ENCODE measurements at regions not wholly inside any gene's neighbourhood (a gene's known extent, or its start where the extent isn't known, plus 50 kb on each side); places are given as distances from the start of the nearest gene placed in this dataset.

DNA sequence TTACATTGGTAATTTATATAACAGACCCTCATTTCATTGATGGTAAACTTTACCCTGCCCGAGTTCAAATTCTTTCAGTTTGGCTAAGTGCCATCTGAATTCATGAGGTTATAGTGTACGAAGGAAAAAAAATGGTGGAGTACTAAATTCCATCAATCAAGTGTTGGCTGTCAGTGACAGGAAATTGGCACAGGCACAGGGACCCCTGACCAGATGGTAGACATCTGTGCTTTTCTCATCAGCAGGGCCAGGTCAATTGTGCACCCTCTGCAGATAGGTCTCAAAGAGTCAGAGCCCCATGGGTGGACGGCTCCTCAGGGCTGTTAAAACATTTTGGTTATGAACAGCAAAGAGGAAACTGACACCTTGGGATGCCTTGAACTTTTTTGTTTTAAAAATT lies 439.2 kb downstream of the SETBP1 start:
- no peak for DNase-seq

- no peak for DNase-seq
Measured at GRCh38 chr18:45121146-45121545, 440.5 kb downstream of the SETBP1 start.

GRCh38 chr18:45122506-45122905 lies 441.8 kb downstream of the SETBP1 start:
- DNase-seq = no peak

DNA sequence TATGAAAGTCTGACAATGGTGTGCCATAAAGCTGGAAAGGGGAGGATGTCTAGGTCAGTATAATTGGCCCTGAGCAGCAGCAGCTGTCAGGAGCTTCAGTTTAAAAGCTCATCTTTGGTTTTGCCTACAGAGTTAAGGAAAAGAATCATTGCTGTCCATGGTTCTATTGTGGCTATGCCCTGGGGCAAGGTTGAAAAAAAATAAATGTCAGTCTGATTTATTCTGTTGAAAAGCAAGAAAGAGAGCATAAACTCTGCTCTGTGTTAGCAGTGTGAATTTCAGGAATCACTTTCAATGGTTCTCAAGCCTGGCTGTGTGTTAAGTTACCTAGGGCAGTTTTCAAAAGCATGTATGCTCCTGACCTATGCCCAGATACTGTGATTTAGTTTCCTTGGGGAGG lies 446.7 kb downstream of the SETBP1 start:
- no peak for DNase-seq

DNA sequence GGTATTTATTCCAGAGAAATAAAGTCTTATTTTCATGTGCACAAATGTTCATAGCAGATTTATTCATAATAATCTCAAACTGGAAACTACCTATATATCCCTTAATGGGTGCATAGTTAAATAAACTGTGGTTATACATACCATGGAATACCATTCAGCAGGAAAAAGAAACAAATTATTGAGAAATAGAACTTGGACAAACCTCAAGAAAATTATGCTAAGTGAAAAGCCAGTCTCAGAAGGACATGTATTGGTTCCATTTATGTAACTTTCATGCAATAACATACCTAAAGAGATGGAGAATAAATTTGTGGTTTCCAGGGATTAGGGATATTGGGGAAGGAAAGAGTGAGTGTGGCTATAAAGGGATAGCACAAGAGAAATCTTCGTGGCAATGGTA lies 452.6 kb downstream of the SETBP1 start:
- DNase-seq = no peak

DNA sequence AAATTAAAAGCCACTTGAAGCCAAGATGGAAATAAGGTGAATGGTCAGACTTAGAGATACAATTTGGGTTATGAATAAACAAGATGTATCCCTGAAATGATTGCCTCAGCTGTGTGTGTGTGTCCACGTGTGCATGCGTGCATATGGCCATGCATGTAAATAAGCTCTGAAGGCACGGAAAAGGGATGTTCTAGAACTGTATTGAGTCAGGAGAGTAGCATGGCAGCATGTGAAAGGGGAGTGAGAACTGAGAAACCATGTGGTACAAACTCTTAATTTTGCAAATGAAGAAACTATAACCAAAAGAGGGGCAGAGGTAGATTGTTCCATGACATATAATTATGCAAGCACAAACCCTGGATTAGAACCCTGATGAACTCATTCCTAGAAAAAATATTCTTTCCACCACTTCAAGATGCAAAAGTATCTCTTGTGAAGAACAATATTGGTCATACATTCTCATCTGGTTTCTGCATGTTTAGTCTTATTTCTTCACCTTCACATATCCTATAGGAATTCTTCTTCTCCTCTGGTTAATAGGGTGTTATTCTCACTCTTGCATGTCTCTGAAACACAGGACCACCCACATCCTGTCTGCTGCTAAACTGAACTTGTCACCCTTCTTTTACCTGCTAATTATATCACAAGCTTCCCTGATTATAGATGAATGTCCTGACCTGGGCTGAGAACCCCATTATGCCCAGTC lies 455.8 kb downstream of the SETBP1 start:
- DNase-seq = no peak

DNA sequence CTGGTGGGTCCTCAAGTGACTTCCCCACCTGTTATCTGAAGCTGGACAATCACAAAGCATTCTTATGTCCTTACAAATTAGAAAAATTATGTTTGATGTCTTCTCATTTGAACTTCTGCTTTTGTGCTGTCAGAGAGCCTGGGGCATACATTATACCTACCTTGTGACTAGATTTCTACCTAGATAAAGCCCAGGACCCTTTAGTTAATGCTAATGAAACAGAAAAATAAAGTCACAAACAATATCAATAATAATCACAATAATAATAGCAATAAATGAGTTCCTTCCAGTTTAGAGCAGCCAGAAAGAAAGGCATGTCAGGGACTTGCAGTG lies 456.4 kb downstream of the SETBP1 start:
- no peak for DNase-seq

GRCh38 chr18:45139478-45139877 lies 458.8 kb downstream of the SETBP1 start:
- no peak for DNase-seq

DNA sequence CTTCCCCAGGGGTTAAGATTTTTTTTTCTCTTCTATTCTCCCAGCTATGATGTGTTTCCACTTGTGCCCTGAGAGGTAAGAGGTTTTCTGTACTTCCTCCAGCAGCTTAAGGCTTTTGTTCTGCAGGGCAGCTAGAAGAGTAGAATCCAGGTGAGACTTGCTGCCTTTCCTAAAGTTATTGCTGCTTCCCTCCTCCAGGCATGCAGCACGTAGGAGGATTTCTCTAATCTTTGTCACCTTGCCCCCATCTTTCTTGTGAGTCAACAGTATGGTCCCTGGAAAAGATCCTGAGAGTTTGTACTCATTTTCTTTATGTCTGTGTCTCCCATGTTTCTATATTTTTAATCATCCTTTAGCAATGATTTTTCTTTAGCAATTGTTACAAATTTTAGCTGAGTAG lies 462.2 kb downstream of the SETBP1 start:
- no peak for DNase-seq

- no peak for DNase-seq
Measured at GRCh38 chr18:45149712-45150111, 465.6 kb upstream of the SLC14A2 start.

- DNase-seq = no peak
Measured at GRCh38 chr18:45151645-45152044, 463.6 kb upstream of the SLC14A2 start.

DNA sequence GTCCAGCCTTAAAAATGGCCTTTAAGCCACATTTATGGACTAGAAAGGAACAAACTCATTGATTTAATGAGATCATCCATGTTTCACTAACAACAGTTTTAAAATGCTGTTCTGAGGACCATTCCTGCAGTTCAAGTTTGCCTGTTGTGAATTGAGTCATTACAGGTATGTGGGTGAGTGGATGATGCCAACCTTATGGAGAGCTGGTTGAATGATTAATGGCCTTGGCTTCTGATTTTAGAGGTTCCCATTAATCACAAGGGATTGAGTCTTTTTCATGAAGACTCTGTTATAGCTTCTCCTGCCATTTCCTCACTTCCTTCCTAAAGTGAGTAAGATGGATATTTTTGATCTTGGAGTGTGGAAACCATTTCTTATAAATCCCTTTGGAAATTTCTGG lies 459.8 kb upstream of the SLC14A2 start:
- DNase-seq = no peak

DNA sequence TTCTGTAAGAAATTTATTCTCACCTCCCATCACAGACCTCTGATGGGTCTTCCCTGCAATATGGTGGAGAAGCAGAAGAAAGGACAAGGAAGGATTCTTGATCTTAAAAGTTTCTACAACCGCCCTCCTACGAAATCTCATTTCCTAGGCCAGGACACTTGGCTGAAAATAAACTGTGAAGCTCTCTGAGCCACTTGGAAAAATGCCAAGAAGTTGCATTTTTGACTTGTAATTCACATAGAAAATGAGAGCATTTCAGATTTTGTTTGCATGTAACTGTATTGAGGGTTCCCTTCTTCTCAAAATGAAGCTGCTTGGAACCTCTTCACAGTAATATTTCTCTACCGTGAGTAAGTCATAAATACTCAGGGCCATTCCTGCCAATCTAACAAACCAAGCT lies 458.3 kb upstream of the SLC14A2 start:
- no peak for DNase-seq

- no peak for DNase-seq
Measured at GRCh38 chr18:45157576-45157975, 457.7 kb upstream of the SLC14A2 start.

DNA sequence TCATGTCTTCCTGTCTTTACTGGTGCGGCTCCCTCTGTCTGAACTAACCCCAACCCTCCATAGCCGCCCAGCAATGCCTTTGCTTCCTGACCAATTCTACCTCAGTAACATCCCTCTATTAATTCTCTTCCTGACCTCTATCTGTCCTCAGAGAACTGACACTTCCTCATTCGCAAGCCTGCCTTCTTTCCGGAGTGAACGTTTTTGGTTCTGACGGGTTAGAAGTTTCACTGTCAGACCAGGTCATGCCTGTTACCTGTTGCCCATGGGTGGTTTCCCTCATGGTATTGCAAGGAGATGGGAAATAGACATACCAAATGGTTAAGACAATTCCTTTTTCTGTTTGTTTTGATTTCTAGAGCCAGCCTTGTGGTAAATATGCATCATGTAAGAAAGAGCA lies 453.4 kb upstream of the SLC14A2 start:
- DNase-seq = no peak

GRCh38 chr18:45163871-45164270 lies 451.4 kb upstream of the SLC14A2 start:
- no peak for DNase-seq

DNA sequence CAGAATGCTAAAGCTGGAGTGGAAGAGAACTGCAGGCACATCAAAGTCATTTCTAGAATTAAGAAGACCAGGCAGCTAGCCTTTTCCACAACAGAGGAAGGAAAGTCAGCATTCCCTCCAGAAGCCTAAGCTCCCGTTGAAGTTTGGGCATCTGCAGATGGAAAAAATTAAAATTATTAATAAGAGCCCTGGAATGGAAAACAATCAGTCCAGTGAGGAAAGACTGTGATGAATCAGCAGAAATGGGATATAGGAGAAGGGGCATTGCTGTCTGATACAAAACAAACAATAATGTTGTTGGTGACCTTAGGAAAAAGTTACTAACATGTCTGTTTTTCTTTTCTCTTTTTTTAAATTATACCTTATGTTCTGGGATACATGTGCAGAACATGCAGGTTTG lies 450.7 kb upstream of the SLC14A2 start:
- no peak for DNase-seq

DNA sequence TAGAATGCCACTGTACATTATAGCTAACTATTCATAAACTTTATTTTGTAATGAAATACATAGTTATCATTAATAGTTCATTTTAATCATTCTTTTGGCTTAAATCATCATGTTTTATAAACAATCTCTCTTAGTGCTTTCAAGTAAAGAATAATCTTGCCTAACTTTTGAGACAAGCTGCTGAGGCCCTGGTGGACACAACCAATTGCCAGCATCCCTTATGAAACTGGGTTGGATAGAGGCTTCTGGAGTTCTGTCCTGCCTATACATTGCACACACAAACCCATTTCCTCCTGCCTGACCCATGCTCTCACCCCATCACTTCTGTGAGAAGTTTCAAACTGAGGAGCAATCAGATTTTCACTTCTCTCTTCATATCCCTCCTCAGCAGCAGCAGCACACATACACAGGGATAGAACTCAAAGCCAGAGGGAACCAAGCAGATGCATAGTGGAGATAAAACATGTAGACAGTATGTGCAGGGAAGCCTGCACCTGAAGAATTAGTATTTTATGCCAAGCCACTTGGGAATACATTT lies 450.0 kb upstream of the SLC14A2 start:
- no peak for DNase-seq

DNA sequence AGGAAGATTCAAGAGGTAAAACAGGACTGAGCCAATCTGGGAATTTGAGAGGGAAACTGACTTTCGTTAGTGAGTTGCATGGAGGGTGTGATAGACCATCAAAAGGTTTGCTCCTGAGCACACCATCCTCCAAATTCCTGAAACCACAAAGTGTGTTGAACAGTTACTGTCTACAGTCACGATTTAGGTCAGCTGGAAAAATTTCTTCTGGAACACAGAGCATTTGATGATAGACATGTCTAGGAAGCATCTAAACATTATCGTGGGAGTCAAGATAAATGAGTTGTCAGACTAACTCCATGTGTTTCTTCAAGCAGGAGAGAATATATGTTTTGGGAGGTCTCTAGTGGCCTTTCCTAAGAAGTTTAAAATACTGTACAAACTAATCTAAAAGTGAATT lies 449.4 kb upstream of the SLC14A2 start:
- DNase-seq = no peak

DNA sequence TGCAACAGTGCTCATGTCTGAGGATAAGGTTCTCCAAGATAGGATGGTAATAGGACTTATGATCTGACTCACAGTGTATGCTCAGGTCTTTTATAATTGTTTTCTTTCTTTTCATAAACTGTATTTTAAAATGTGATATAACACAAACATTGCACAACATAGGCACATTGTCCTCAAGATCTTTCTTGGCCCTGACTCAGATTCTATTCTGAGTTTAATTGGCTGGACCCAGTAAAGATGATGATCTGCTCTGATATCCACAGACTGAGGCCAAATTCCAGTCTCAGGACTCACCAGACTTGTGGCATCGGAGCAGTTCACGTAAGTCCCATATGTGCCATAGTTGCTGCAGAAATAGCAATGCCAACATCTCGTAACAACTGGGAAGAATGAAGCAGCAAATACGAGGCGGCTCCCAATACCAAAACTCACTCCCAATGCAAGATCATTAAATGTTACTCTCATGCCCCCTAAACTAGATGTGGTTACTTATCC lies 448.9 kb upstream of the SLC14A2 start:
- DNase-seq = no peak

- DNase-seq = peak; percentile 35
Measured at GRCh38 chr18:45166836-45167551, 448.3 kb upstream of the SLC14A2 start.

GRCh38 chr18:45167631-45168280 lies 447.5 kb upstream of the SLC14A2 start:
- DNase-seq = no peak

GRCh38 chr18:45168866-45169600 lies 446.2 kb upstream of the SLC14A2 start:
- no peak for DNase-seq
